HepG2 (cell line): ENCODE measurements at regions not wholly inside any gene's neighbourhood (a gene's known extent, or its start where the extent isn't known, plus 50 kb on each side); places are given as distances from the start of the nearest gene placed in this dataset.

Experiments used
- ATAC-seq: fragments of 200-7000 bp; cut with Tn5 transposase; 3 replicates; pipeline ENCODE4 v1.9.1; 2020; ENCODE audit warnings: mild to moderate bottlenecking, moderate library complexity
- BruUV-seq: library from RNA; stranded (reverse); fragments of 400-500 nt; replicated peaks from 2 replicates; lab custom pipeline; 2021; lab: Mats Ljungman, UMichigan
- CTCF ChIA-PET: fragments of 300-600 bp; formaldehyde crosslinking; extraction: SDS; loops from one replicate; lab custom pipeline; 2021; ENCODE audit warnings: low total read pairs, inconsistent platforms, low intra/inter-chr PET ratio; lab: Yijun Ruan, JAX
- POLR2A ChIA-PET: fragments of 350-600 bp; sonication (Branson Sonifier 250); formaldehyde crosslinking; loops from one replicate; lab custom pipeline; 2020; ENCODE audit warnings: antibody characterized with exemption, inconsistent platforms; lab: Yijun Ruan, JAX
- DNase-seq: peaks from one replicate; pipeline ENCODE4 v3.0.0-alpha.2; 2015; ENCODE audit warnings: low spot score
- FAIRE-seq: peaks from 3 replicates; lab custom pipeline; 2011; peaks lifted over from hg19 to GRCh38; lab: Jason Lieb, UNC
- H2AFZ ChIP-seq: one replicate; pipeline ENCODE4 v1.6.1; 2011; ENCODE audit warnings: low read length, inconsistent platforms
- H3K27ac ChIP-seq: fragments of 300-600 bp; 3 replicates; pipeline ENCODE4 v1.8.0; 2011; ENCODE audit warnings: mixed run types, mild to moderate bottlenecking, mixed read lengths, low read length, inconsistent platforms; ENCODE audit not compliant: insufficient read depth; ENCODE audit errors: extremely low read length
- H3K27me3 ChIP-seq, 2 experiments: fragments of 200-600 bp in 1 of 2; 2 replicates in 1 of 2; 3 replicates in 1 of 2; pipeline versions ENCODE4 v1.6.0 to v1.8.0; 2011; ENCODE audit warnings: low read length in 2 of 2, mild to moderate bottlenecking in 2 of 2, moderate library complexity in 2 of 2, inconsistent platforms in 1 of 2; ENCODE audit not compliant: insufficient read depth in 2 of 2, control insufficient read depth in 1 of 2
- H3K36me3 ChIP-seq, 2 experiments: fragments of 200-600 bp in 1 of 2; replicated peaks in 1 of 2; 2 replicates in 1 of 2; 3 replicates in 1 of 2; pipeline versions ENCODE4 v1.5.1 to v1.8.0; 2011; ENCODE audit warnings: low read length in 2 of 2, inconsistent platforms in 1 of 2; ENCODE audit not compliant: insufficient read depth in 2 of 2, control insufficient read depth in 1 of 2
- H3K4me1 ChIP-seq: 2 replicates; pipeline ENCODE4 v1.5.1; 2012; ENCODE audit warnings: low read length, inconsistent platforms; ENCODE audit not compliant: insufficient read depth
- H3K4me2 ChIP-seq: 2 replicates; pipeline ENCODE4 v1.6.0; 2011; ENCODE audit warnings: low read depth, low read length, inconsistent platforms
- H3K4me3 ChIP-seq, 3 experiments: fragments of 200-600 bp in 1 of 3; sonication (generic), shearing (Covaris generic) in 1 of 3; replicated peaks in 1 of 3; 2 replicates each; pipeline ENCODE4 v1.5.1; 2011 to 2016; ENCODE audit warnings: low read length in 3 of 3, inconsistent platforms in 2 of 3, low read depth in 2 of 3, mild to moderate bottlenecking in 2 of 3, control low read depth in 1 of 3, mixed read lengths in 1 of 3; ENCODE audit not compliant: insufficient read depth in 1 of 3
- H3K79me2 ChIP-seq: one replicate; pipeline ENCODE4 v1.6.1; 2011; ENCODE audit warnings: low read length, inconsistent platforms; ENCODE audit not compliant: insufficient read depth
- H3K9ac ChIP-seq: 2 replicates; pipeline ENCODE4 v1.6.0; 2011; ENCODE audit warnings: mild to moderate bottlenecking, low read depth, low read length, inconsistent platforms; ENCODE audit not compliant: insufficient read depth
- H3K9me3 ChIP-seq: 2 replicates; pipeline ENCODE4 v1.5.1; 2012; ENCODE audit warnings: mild to moderate bottlenecking, low read length
- H4K20me1 ChIP-seq: 2 replicates; pipeline ENCODE4 v1.6.0; 2011; ENCODE audit warnings: inconsistent platforms, mild to moderate bottlenecking, low read length, moderate library complexity; ENCODE audit not compliant: insufficient read depth
- BRF2 ChIP-seq: sonication (generic); formaldehyde crosslinking; IDR thresholded peaks from 2 replicates; pipeline ENCODE4 v1.8.1; 2022; ENCODE audit warnings: mild to moderate bottlenecking, missing genetic modification reagents
- E2F2 ChIP-seq: sonication (generic); formaldehyde crosslinking; IDR thresholded peaks from 2 replicates; pipeline ENCODE4 v1.4.0; 2020; ENCODE audit warnings: missing genetic modification reagents, borderline replicate concordance
- NR3C1 ChIP-seq: sonication (generic); formaldehyde crosslinking; IDR thresholded peaks from 2 replicates; pipeline ENCODE4 v1.4.0; 2020; ENCODE audit warnings: missing genetic modification reagents
- PCBP2 ChIP-seq: fragments of 200-400 bp; formaldehyde crosslinking; optimal IDR thresholded peaks from 2 replicates; pipeline ENCODE3; 2018; ENCODE audit warnings: low read length, low read depth; ENCODE audit not compliant: poor library complexity, severe bottlenecking
- RFX5 ChIP-seq: IDR thresholded peaks from 2 replicates; pipeline ENCODE4 v1.6.1; 2011; ENCODE audit warnings: low read depth, low read length, improper control_type of control experiment
- SOX13 ChIP-seq, 3 experiments: fragments of 450-650 bp in 1 of 3; sonication (generic) in 1 of 3; formaldehyde crosslinking in 1 of 3; IDR thresholded peaks in 2 of 3; conservative IDR thresholded peaks in 1 of 3; 2 replicates each; pipeline versions ENCODE4 v1.5.0 to v1.6.1; 2016 to 2020; ENCODE audit warnings: antibody characterized with exemption in 1 of 3, mild to moderate bottlenecking in 1 of 3, missing compliant biosample characterization in 1 of 3, missing genetic modification reagents in 1 of 3, moderate library complexity in 1 of 3
- SP5 ChIP-seq: IDR thresholded peaks from 2 replicates; pipeline ENCODE4 v1.6.1; 2016; ENCODE audit warnings: low read depth, borderline replicate concordance
- XRCC5 ChIP-seq: fragments of 200-400 bp; formaldehyde crosslinking; optimal IDR thresholded peaks from 2 replicates; pipeline ENCODE3; 2017; ENCODE audit warnings: mild to moderate bottlenecking, low read length
- ZNF431 ChIP-seq: sonication (generic); formaldehyde crosslinking; IDR thresholded peaks from 2 replicates; pipeline ENCODE4 v1.9.0; 2022; ENCODE audit warnings: missing genetic modification reagents, low read depth, mild to moderate bottlenecking, borderline replicate concordance
- ZNF530 ChIP-seq: sonication (generic); formaldehyde crosslinking; IDR thresholded peaks from 2 replicates; pipeline ENCODE4 v1.5.0; 2020; ENCODE audit warnings: low read depth, mild to moderate bottlenecking, missing genetic modification reagents
- ZNF556 ChIP-seq: sonication (generic); formaldehyde crosslinking; IDR thresholded peaks from 2 replicates; pipeline ENCODE4 v1.4.0; 2020; ENCODE audit warnings: mild to moderate bottlenecking, missing genetic modification reagents, borderline replicate concordance
- ZNF792 ChIP-seq: IDR thresholded peaks from 2 replicates; pipeline ENCODE4 v1.6.1; 2016
- WGBS: methylation state at CpG from one replicate; pipeline ENCODE4 v1.1.6; 2017; ENCODE audit warnings: low lambda C conversion rate; 5-methylcytosine and 5-hydroxymethylcytosine counted together
- in situ Hi-C: cut with HindIII; loops from 2 replicates; pipeline ENCODE4 v1.10.0; 2017; ENCODE audit warnings: low pct_unique_long_range_greater_than_20kb; ENCODE audit not compliant: extremely low pct_ligation_motif_present
- intact Hi-C: fragments of 100-400 bp; cut with micrococcal nuclease; formaldehyde crosslinking; loops from one replicate; pipeline ENCODE4 v1.10.0; 2022; ENCODE audit not compliant: unreplicated experiment
- TF ChIP-seq, protein P1 (sequence below): sonication (generic); formaldehyde crosslinking; IDR thresholded peaks from 2 replicates; pipeline ENCODE4 v1.4.0; 2020; ENCODE audit warnings: missing genetic modification reagents, borderline replicate concordance

- Histone ChIP-seq H3K79me2 (no peaks in the 10 kb centered on the region), H3K4me1 (peaks cover 17% of the 10 kb centered on the region), H4K20me1 (no peaks in the 10 kb centered on the region), H3K27ac (no peak overlapping the region), H3K36me3 (no peaks in the 10 kb centered on the region), H3K27me3 (0 out of 5 replicates have a peak, but pooled peaks cover 0 to 4% of the 10 kb centered on the region in 2 experiments), H3K4me3 (no peak overlapping the region), H3K9ac (no peak overlapping the region), H3K4me2 (no peak overlapping the region), H2AFZ (no peak overlapping the region), H3K9me3 (no peaks in the 10 kb centered on the region)
- intact Hi-C loops, result no loop called here
- ATAC-seq (no peak), FAIRE-seq (no peak), DNase-seq (no peak)
- CTCF ChIA-PET, result no interaction called here
- TF ChIP-seq RFX5, result no peak
- BruUV-seq, result no TSS peak
- WGBS, result 49% methylated on average over 6 of the region's 6 CpGs
- POLR2A ChIA-PET, result no interaction called here
- in situ Hi-C loops, result no loop called here
Measured at GRCh38 chr2:16109821-16110310, 169.5 kb downstream of the MYCN start.

GRCh38 chr2:16109368-16109820, 169.0 kb downstream of the MYCN start:
- Histone ChIP-seq H3K4me3 (no peak overlapping the region), H3K4me1 (peaks cover 17% of the 10 kb centered on the region), H3K27me3 (0 out of 5 replicates have a peak, but pooled peaks cover 0 to 4% of the 10 kb centered on the region in 2 experiments), H3K4me2 (no peak overlapping the region), H3K9me3 (no peaks in the 10 kb centered on the region), H3K27ac (no peak overlapping the region), H3K36me3 (no peaks in the 10 kb centered on the region), H3K9ac (no peak overlapping the region), H4K20me1 (no peaks in the 10 kb centered on the region), H2AFZ (no peak overlapping the region), H3K79me2 (no peaks in the 10 kb centered on the region)
- in situ Hi-C loops, result no loop called here
- FAIRE-seq, result no peak
- 10% methylated on average over 2 of the region's 2 CpGs for WGBS
- intact Hi-C loops, result no loop called here
- POLR2A ChIA-PET, result no interaction called here
- no TSS peak for BruUV-seq
- no peak for ATAC-seq
- CTCF ChIA-PET, result no interaction called here
- DNase-seq, result no peak
- TF ChIP-seq SP5 (CRISPR knock-in tag) (no peak), ZNF556 (CRISPR knock-in tag) (no peak), ZNF431 (CRISPR knock-in tag) (no peak), PCBP2 (no peak), XRCC5 (no peak), ZNF530 (CRISPR knock-in tag) (no peak), ZNF792 (CRISPR knock-in tag) (no peak), BRF2 (CRISPR knock-in tag) (no peak), SOX13 (IDR thresholded peaks at IDR 0.05) (no peak), SOX13 (CRISPR knock-in tag; conservative IDR thresholded peaks at IDR 0.05 in 1 of 2, IDR thresholded peaks at IDR 0.05 in 1 of 2) (no peak), E2F2 (CRISPR knock-in tag) (no peak), NR3C1 (CRISPR knock-in tag) (no peak)
- TF ChIP-seq, protein P1, sequence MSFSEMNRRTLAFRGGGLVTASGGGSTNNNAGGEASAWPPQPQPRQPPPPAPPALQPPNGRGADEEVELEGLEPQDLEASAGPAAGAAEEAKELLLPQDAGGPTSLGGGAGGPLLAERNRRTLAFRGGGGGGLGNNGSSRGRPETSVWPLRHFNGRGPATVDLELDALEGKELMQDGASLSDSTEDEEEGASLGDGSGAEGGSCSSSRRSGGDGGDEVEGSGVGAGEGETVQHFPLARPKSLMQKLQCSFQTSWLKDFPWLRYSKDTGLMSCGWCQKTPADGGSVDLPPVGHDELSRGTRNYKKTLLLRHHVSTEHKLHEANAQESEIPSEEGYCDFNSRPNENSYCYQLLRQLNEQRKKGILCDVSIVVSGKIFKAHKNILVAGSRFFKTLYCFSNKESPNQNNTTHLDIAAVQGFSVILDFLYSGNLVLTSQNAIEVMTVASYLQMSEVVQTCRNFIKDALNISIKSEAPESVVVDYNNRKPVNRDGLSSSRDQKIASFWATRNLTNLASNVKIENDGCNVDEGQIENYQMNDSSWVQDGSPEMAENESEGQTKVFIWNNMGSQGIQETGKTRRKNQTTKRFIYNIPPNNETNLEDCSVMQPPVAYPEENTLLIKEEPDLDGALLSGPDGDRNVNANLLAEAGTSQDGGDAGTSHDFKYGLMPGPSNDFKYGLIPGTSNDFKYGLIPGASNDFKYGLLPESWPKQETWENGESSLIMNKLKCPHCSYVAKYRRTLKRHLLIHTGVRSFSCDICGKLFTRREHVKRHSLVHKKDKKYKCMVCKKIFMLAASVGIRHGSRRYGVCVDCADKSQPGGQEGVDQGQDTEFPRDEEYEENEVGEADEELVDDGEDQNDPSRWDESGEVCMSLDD (CRISPR knock-in tag), result no peak
